ENCODE measurements at regions not wholly inside any gene's neighbourhood (a gene's known extent, or its start where the extent isn't known, plus 50 kb on each side); places are given as distances from the start of the nearest gene placed in this dataset.

- TF ChIP-seq CTCF (conservative IDR thresholded peaks at IDR 0.05; ENCODE audit: low read depth, low read length) (no peak), EZH2 (IDR thresholded peaks at IDR 0.05; ENCODE audit: low read length, unreplicated experiment) (no peak)
These were observed 473.1 kb downstream of the ATP23 start for GRCh38 chr12:58414398-58414871.
